Right renal pelvis (tissue), 4 donors: ENCODE measurements at regions not wholly inside any gene's neighbourhood (a gene's known extent, or its start where the extent isn't known, plus 50 kb on each side); places are given as distances from the start of the nearest gene placed in this dataset.

Source experiments
- DNase-seq, 4 donors: peaks; one replicate each; pipeline ENCODE4 v3.0.0-alpha.2; 2013; ENCODE audit warnings: low read depth in 4 of 4, low spot score in 3 of 4, missing footprints in 1 of 4

GRCh38 chr9:91119142-91119541, 242.6 kb downstream of the AUH start:
- no peak for DNase-seq

- DNase-seq = no peak
Measured at GRCh38 chr9:91119679-91120078, 242.0 kb downstream of the AUH start.

- DNase-seq = no peak
Measured at GRCh38 chr9:91120200-91120599, 241.5 kb downstream of the AUH start.

- no peak for DNase-seq
Measured at GRCh38 chr9:91122755-91123154, 239.0 kb downstream of the AUH start.

- DNase-seq = no peak
Measured at GRCh38 chr9:91126761-91127445, 234.8 kb downstream of the AUH start.

GRCh38 chr9:91127653-91128052, 234.1 kb downstream of the AUH start:
- no peak for DNase-seq

GRCh38 chr9:91130796-91131318, 230.9 kb downstream of the AUH start:
- no peak for DNase-seq

GRCh38 chr9:91131433-91131839, 230.3 kb downstream of the AUH start:
- DNase-seq = no peak

- DNase-seq = no peak
Measured at GRCh38 chr9:91132576-91133073, 229.1 kb downstream of the AUH start.

GRCh38 chr9:91134608-91135007, 227.1 kb downstream of the AUH start:
- no peak for DNase-seq

GRCh38 chr9:91137391-91137790, 224.3 kb downstream of the AUH start:
- DNase-seq = no peak

GRCh38 chr9:91138760-91139159, 223.0 kb downstream of the AUH start:
- DNase-seq = no peak

- DNase-seq = no peak
Measured at GRCh38 chr9:91141407-91141965, 220.2 kb downstream of the AUH start.

GRCh38 chr9:91143162-91143561, 218.6 kb downstream of the AUH start:
- DNase-seq = no peak

GRCh38 chr9:91143642-91144041, 218.1 kb downstream of the AUH start:
- DNase-seq = no peak

GRCh38 chr9:91144769-91145168, 216.9 kb downstream of the AUH start:
- DNase-seq = no peak

- no peak for DNase-seq
Measured at GRCh38 chr9:91145496-91145895, 216.2 kb downstream of the AUH start.

GRCh38 chr9:91146391-91147019, 215.2 kb downstream of the AUH start:
- no peak for DNase-seq

GRCh38 chr9:91147079-91147708, 214.5 kb downstream of the AUH start:
- no peak for DNase-seq

GRCh38 chr9:91148306-91148705, 213.4 kb downstream of the AUH start:
- no peak for DNase-seq

GRCh38 chr9:91150273-91150997, 211.3 kb downstream of the AUH start:
- DNase-seq = no peak
